Tibial nerve (tissue), 4 donors: ENCODE measurements at regions not wholly inside any gene's neighbourhood (a gene's known extent, or its start where the extent isn't known, plus 50 kb on each side); places are given as distances from the start of the nearest gene placed in this dataset.

Experiments used
- DNase-seq, 2 donors: peaks; one replicate each; pipeline ENCODE4 v3.0.0-alpha.2; 2019; ENCODE audit warnings: low spot score in 2 of 2
- H3K27ac ChIP-seq, 4 donors: fragments of 200-600 bp; sonication (generic) in 3 of 4; one replicate each; pipeline ENCODE4 v1.5.1; 2017 to 2019; ENCODE audit warnings: mild to moderate bottlenecking in 1 of 4
- H3K27me3 ChIP-seq, 2 donors: fragments of 200-600 bp; sonication (generic) in 1 of 2; one replicate each; pipeline versions ENCODE4 v1.5.1 to v1.6.0; 2017 to 2019
- H3K36me3 ChIP-seq, 3 donors: fragments of 200-600 bp; sonication (generic); one replicate each; pipeline ENCODE4 v1.5.1; 2018 to 2019
- H3K4me1 ChIP-seq, 4 donors: fragments of 200-600 bp; sonication (generic) in 3 of 4; one replicate each; pipeline ENCODE4 v1.5.1; 2017 to 2019
- H3K4me3 ChIP-seq, 4 donors: fragments of 200-600 bp; sonication (generic) in 3 of 4; one replicate each; pipeline ENCODE4 v1.5.1; 2017 to 2019; ENCODE audit warnings: mild to moderate bottlenecking in 1 of 4, moderate library complexity in 1 of 4
- H3K9me3 ChIP-seq, 4 donors: fragments of 200-600 bp; sonication (generic) in 3 of 4; one replicate each; pipeline ENCODE4 v1.5.1; 2017 to 2019
- EP300 ChIP-seq, 2 donors: sonication (generic); formaldehyde crosslinking; IDR thresholded peaks; one replicate each; pipeline ENCODE4 v1.6.1; 2017; ENCODE audit warnings: antibody characterized with exemption in 2 of 2, mild to moderate bottlenecking in 1 of 2
- POLR2A ChIP-seq, 2 donors: fragments of 450-650 bp; IDR thresholded peaks; one replicate each; pipeline ENCODE4 v1.6.1; 2017; ENCODE audit warnings: antibody characterized with exemption in 2 of 2, mild to moderate bottlenecking in 2 of 2, moderate library complexity in 2 of 2
- WGBS, 2 donors: methylation state at CpG; one replicate each; pipeline ENCODE4 v1.1.5; 2018; 5-methylcytosine and 5-hydroxymethylcytosine counted together
- TF ChIP-seq, protein P1 (sequence below), 5 experiments: fragments of 200-600 bp in 3 of 5; fragments of 450-650 bp in 2 of 5; sonication (generic) in 3 of 5; IDR thresholded peaks; one replicate each; pipeline ENCODE4 v1.5.1; 2016 to 2019; ENCODE audit warnings: antibody characterized with exemption in 5 of 5, mild to moderate bottlenecking in 3 of 5, moderate library complexity in 2 of 5

- no peak for TF ChIP-seq POLR2A (IDR thresholded peaks at IDR 0.05)
- TF ChIP-seq, protein P1, sequence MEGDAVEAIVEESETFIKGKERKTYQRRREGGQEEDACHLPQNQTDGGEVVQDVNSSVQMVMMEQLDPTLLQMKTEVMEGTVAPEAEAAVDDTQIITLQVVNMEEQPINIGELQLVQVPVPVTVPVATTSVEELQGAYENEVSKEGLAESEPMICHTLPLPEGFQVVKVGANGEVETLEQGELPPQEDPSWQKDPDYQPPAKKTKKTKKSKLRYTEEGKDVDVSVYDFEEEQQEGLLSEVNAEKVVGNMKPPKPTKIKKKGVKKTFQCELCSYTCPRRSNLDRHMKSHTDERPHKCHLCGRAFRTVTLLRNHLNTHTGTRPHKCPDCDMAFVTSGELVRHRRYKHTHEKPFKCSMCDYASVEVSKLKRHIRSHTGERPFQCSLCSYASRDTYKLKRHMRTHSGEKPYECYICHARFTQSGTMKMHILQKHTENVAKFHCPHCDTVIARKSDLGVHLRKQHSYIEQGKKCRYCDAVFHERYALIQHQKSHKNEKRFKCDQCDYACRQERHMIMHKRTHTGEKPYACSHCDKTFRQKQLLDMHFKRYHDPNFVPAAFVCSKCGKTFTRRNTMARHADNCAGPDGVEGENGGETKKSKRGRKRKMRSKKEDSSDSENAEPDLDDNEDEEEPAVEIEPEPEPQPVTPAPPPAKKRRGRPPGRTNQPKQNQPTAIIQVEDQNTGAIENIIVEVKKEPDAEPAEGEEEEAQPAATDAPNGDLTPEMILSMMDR (IDR thresholded peaks at IDR 0.05): no peak
- TF ChIP-seq EP300 (IDR thresholded peaks at IDR 0.05): no peak
- Histone ChIP-seq H3K9me3 (no peaks in the 10 kb centered on the region), H3K4me3 (no peak overlapping the region), H3K27me3 (no peaks in the 10 kb centered on the region), H3K4me1 (peaks cover 0 to 4% (median 0%) of the 10 kb centered on the region in 4 donors), H3K27ac (no peak overlapping the region), H3K36me3 (no peaks in the 10 kb centered on the region)
- 59 to 73% methylated on average over 10 of the region's 10 CpGs for WGBS, 2 donors
- DNase-seq: no peak
These were observed 475.7 kb upstream of the SLIT2 start for GRCh38 chr4:19776021-19776459.

GRCh38 chr4:19774690-19775256 lies 476.9 kb upstream of the SLIT2 start:
- no peaks in the 10 kb centered on the region for H3K27me3 ChIP-seq
- 76 to 80% methylated on average over 2 of the region's 2 CpGs for WGBS, 2 donors
- DNase-seq: no peak
- H3K4me3 ChIP-seq: no peak overlapping the region
- H3K27ac ChIP-seq: no peak overlapping the region
- H3K9me3 ChIP-seq: no peaks in the 10 kb centered on the region
- TF ChIP-seq EP300 (IDR thresholded peaks at IDR 0.05) (no peak), POLR2A (IDR thresholded peaks at IDR 0.05) (no peak)
- TF ChIP-seq, protein P1 (IDR thresholded peaks at IDR 0.05): no peak
- no peaks in the 10 kb centered on the region for H3K36me3 ChIP-seq
- peaks cover 0 to 4% (median 0%) of the 10 kb centered on the region in 4 donors for H3K4me1 ChIP-seq

GRCh38 chr4:19772581-19772980 lies 479.1 kb upstream of the SLIT2 start:
- Histone ChIP-seq H3K36me3 (no peaks in the 10 kb centered on the region), H3K27ac (no peak overlapping the region), H3K4me3 (no peak overlapping the region), H3K27me3 (no peaks in the 10 kb centered on the region), H3K9me3 (no peaks in the 10 kb centered on the region), H3K4me1 (peaks cover 0 to 4% (median 0%) of the 10 kb centered on the region in 4 donors)
- TF ChIP-seq POLR2A (IDR thresholded peaks at IDR 0.05) (no peak), EP300 (IDR thresholded peaks at IDR 0.05) (no peak)
- TF ChIP-seq, protein P1 (IDR thresholded peaks at IDR 0.05): no peak
- no peak for DNase-seq
- 81 to 89% methylated on average over 1 of the region's 1 CpG for WGBS, 2 donors

- Histone ChIP-seq H3K4me1 (no peaks in the 10 kb centered on the region), H3K9me3 (no peaks in the 10 kb centered on the region), H3K4me3 (no peak overlapping the region), H3K27ac (no peak overlapping the region), H3K36me3 (no peaks in the 10 kb centered on the region), H3K27me3 (no peaks in the 10 kb centered on the region)
- TF ChIP-seq, protein P1 (IDR thresholded peaks at IDR 0.05): no peak
- no peak for TF ChIP-seq EP300 (IDR thresholded peaks at IDR 0.05)
- TF ChIP-seq POLR2A (IDR thresholded peaks at IDR 0.05): no peak
- no peak for DNase-seq
- WGBS, 2 donors: 88 to 90% methylated on average over 2 of the region's 2 CpGs
These were observed 495.0 kb upstream of the SLIT2 start for GRCh38 chr4:19756661-19757060.

DNA sequence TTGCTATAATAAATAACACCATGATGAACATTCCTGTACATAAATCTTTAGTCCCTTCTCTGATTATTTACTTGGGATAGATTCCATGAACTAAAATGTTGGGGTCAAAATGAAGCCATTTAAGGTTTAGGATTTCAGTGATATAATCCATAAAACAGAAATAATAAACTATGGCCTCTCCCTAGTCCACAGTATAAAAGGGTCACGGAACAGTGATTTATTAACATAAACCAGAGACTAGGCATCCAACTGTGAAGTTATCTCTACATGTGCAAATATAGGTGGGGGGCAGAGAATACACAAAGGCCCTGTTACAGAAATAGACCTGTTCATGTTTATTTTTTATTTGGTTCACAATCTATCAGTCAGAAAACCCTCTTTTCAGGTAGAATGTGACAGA lies 499.1 kb upstream of the SLIT2 start:
- Histone ChIP-seq H3K9me3 (no peaks in the 10 kb centered on the region), H3K27me3 (no peaks in the 10 kb centered on the region), H3K27ac (no peak overlapping the region), H3K4me3 (no peak overlapping the region), H3K4me1 (peaks cover 0 to 4% (median 0%) of the 10 kb centered on the region in 4 donors), H3K36me3 (no peaks in the 10 kb centered on the region)
- DNase-seq: no peak
- TF ChIP-seq EP300 (IDR thresholded peaks at IDR 0.05): no peak
- TF ChIP-seq, protein P1 (IDR thresholded peaks at IDR 0.05): no peak
- TF ChIP-seq POLR2A (IDR thresholded peaks at IDR 0.05): no peak
- 71 to 76% methylated on average over 1 of the region's 1 CpG for WGBS, 2 donors
